VCaP (cell line): ENCODE measurements at regions not wholly inside any gene's neighbourhood (a gene's known extent, or its start where the extent isn't known, plus 50 kb on each side); places are given as distances from the start of the nearest gene placed in this dataset.
"Not testable (repeated sequence)": the region's sequence is repeated elsewhere in the genome, so short reads cannot be mapped to it uniquely, and the experiment has no call there.

Experiments
- H3K27ac ChIP-seq: fragments of 450-650 bp; 2 replicates; pipeline ENCODE4 v1.5.1; 2017
- TF ChIP-seq, protein P1 (sequence below): fragments of 450-650 bp; conservative IDR thresholded peaks from 2 replicates; pipeline ENCODE4 v1.5.1; 2017; ENCODE audit warnings: mild to moderate bottlenecking, moderate library complexity

DNA sequence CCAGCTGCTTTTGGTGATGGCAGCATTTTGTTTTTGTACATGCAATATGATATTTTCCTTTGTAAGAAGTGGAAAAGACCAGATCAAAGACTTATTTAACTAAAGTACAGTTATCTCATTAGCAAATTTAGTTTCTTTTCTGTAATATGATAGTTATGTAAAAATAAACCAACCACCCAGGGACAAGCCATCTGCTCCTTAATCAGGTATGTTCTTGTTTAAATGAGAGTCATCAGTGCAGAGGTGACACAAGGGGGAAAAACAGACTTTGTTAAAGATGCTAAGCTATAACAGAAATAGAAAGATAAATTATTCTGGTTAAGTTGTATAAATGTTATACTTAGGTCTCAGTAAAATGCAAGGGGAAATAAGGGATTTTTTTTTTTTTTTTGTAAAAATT, 805.7 kb upstream of the SEMA6A start:
- no peak overlapping the region for H3K27ac ChIP-seq
- TF ChIP-seq, protein P1, sequence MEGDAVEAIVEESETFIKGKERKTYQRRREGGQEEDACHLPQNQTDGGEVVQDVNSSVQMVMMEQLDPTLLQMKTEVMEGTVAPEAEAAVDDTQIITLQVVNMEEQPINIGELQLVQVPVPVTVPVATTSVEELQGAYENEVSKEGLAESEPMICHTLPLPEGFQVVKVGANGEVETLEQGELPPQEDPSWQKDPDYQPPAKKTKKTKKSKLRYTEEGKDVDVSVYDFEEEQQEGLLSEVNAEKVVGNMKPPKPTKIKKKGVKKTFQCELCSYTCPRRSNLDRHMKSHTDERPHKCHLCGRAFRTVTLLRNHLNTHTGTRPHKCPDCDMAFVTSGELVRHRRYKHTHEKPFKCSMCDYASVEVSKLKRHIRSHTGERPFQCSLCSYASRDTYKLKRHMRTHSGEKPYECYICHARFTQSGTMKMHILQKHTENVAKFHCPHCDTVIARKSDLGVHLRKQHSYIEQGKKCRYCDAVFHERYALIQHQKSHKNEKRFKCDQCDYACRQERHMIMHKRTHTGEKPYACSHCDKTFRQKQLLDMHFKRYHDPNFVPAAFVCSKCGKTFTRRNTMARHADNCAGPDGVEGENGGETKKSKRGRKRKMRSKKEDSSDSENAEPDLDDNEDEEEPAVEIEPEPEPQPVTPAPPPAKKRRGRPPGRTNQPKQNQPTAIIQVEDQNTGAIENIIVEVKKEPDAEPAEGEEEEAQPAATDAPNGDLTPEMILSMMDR, result no peak

DNA sequence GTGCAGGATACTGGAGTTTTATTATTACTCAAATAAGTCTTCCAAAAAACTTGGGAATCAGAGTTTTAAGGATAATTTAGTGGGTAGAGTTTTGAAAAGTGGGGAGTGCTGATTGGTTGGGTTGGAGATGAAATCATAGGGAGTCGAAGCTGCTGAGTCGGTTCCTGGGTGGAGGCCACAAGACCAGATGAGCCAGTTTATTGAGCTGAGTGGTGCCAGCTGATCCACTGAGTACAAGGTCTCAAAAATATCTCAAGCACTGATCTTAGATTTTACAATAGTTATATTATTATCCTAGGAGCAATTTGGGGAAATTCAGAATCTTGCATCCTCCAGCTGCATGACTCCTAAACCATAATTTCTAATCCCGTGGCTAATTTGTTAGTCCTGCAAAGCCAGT, 804.9 kb upstream of the SEMA6A start:
- TF ChIP-seq, protein P1, result no peak
- no peak overlapping the region for H3K27ac ChIP-seq

DNA sequence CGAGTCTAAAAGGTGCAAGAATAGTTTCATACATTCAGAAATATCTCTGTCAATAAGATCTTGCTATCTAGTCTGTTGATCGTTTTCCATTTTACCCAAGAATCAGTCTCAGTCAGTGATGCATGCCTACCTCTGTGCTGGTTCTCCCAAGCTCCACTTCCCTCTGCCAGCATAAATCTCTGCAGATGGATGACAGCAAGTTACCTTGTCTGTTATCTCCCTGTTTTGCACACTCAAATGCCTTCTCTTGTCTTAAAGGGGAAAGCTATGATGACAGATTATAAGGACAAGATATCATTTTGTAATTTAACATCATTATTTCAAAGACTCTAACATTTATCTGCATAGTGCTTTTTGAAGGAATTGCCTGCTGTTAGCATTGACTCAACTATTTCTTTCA, 802.1 kb upstream of the SEMA6A start:
- H3K27ac ChIP-seq, result no peak overlapping the region
- TF ChIP-seq, protein P1, result no peak

DNA sequence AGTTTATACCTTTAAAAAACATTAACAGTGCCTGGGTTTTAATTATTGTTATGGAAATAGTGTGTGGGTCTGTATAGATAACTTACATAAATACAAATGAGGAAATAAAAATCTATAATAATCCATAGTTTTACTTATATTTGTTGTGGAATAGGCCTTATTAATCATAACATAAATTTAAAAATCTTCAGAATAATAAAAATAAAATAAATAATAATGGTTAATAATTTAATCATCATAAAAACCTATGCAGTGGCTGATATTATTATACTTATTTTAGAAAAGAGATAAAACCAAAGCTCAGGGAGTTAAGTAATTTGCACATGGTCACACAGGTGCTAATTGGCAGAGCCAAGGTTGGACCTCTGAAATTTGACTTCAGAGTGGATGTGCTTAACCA, 785.3 kb upstream of the SEMA6A start:
- H3K27ac ChIP-seq, result no peak overlapping the region
- TF ChIP-seq, protein P1, result no peak

DNA sequence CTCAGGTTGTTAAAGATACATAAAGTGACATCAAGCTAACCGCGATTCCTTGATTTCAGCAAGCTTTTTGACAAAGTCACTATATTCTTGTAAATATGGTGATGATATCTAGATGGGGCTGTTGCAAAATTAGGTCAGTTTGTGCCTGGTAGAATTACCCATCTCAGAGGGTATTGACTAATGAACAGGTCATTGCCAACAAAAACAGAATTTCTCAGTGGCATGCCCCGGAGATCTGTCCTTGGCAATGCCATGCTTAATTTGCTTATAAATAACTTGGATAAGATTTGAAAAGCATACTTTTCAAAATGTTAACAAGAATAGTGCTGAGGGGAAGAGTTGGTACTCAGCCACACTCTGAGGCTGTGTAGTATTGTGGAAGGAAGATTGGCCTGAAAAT, 783.3 kb upstream of the SEMA6A start:
- TF ChIP-seq, protein P1, result no peak
- H3K27ac ChIP-seq, result no peak overlapping the region

DNA sequence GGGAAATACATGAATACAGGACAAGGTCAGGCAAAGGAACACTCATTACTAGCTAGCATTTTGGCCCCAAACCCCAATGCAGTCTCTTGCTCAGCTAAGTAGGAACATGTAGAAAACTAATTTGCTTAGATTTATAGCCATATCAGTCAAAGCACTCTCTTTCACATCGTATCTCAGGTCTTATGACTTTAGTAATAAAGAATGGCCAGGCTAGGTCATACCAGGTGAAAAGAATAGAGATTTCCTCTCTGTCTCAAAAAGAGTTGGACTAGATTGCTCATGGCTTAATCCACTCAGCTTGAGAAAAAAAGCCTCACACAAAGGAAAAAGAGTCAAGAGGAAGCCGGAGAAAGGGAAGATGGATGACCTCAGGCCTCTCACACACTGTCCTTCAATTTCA, 772.7 kb upstream of the SEMA6A start:
- H3K27ac ChIP-seq, result no peak overlapping the region
- TF ChIP-seq, protein P1, result no peak

DNA sequence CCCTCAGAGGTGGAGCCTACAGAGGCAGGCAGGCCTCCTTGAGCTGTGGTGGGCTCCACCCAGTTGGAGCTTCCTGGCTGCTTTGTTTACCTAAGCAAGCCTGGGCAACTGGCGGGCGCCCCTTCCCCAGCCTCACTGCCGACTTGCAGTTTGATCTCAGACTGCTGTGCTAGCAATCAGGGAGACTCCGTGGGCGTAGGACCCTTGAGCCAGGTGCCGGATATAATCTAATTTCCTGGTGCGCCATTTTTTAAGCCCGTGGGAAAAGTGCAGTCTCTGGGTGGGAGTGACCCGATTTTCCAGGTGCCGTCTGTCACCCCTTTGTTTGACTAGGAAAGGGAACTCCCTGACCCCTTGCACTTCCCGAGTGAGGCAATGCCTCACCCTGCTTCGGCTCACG, 769.1 kb upstream of the SEMA6A start:
- not testable (repeated sequence) for H3K27ac ChIP-seq

DNA sequence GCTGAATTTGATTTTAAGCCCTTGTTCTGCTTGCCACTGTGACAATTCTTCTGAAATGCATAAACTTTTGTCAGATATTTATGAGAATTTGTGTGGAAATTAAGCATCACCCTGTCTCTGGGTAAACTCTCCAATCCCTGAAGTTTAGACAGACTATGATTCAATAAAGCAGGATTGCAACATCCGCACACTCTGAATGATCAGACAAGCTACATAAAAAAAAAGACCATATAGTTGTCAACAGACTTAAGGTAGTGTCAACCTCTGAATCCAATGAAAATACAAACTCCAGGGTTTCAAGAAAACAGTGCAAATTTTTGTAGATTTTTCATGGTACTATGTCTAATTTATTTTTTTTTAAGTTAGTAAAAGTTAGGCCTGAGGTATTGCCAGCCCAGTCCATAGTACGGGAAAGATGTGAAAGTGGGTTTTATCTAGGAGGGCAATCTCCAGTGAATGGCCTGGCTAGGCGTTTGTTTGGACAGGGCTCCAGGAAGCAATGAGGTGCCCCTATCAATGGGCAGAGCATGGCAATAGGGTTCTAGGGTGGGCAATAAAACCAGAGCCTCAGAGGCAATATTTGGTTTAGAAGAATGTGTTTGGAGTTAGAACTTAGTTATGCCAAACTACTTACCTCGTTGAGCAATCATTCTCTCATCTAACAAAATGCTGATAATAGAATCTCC, 762.6 kb upstream of the SEMA6A start:
- no peak overlapping the region for H3K27ac ChIP-seq
- TF ChIP-seq, protein P1, result no peak
